Heart right ventricle (tissue), 16 donors: ENCODE measurements at regions not wholly inside any gene's neighbourhood (a gene's known extent, or its start where the extent isn't known, plus 50 kb on each side); places are given as distances from the start of the nearest gene placed in this dataset.

Experiments
- ATAC-seq, 8 donors: fragments of 200-7000 bp; cut with Tn5 transposase; one replicate each; pipeline ENCODE4 v1.9.1; 2020; ENCODE audit warnings: mild to moderate bottlenecking in 8 of 8, moderate library complexity in 8 of 8, moderate number of reproducible peaks in 1 of 8
- DNase-seq, 2 donors: peaks; one replicate each; pipeline ENCODE4 v3.0.0-alpha.2; 2020
- H3K27ac ChIP-seq, 10 donors: fragments of 200-600 bp; sonication (generic) in 2 of 10; one replicate each; pipeline versions ENCODE4 v1.5.0 to v1.8.0; 2020 to 2022; ENCODE audit warnings: mild to moderate bottlenecking in 3 of 10
- H3K27me3 ChIP-seq, 7 donors: fragments of 200-600 bp; one replicate each; pipeline ENCODE4 v1.8.0; 2021 to 2022; ENCODE audit warnings: mild to moderate bottlenecking in 2 of 7
- H3K36me3 ChIP-seq, 9 donors: fragments of 200-600 bp; sonication (generic) in 1 of 9; one replicate each; pipeline versions ENCODE4 v1.5.0 to v1.8.0; 2020 to 2022; ENCODE audit warnings: mild to moderate bottlenecking in 2 of 9
- H3K4me1 ChIP-seq, 9 donors: fragments of 200-600 bp; sonication (generic) in 1 of 9; one replicate each; pipeline versions ENCODE4 v1.5.0 to v1.8.0; 2020 to 2022; ENCODE audit warnings: mild to moderate bottlenecking in 4 of 9
- H3K4me3 ChIP-seq, 10 donors: fragments of 200-600 bp; sonication (generic) in 2 of 10; one replicate each; pipeline versions ENCODE4 v1.5.0 to v1.8.0; 2020 to 2022; ENCODE audit warnings: mild to moderate bottlenecking in 7 of 10, moderate library complexity in 2 of 10
- H3K9me3 ChIP-seq, 11 donors: fragments of 200-600 bp in 10 of 11; sonication (generic) in 2 of 11; one replicate each; pipeline versions ENCODE4 v1.5.0 to v1.8.0; 2013 to 2022; ENCODE audit warnings: mild to moderate bottlenecking in 2 of 11, control low read depth in 1 of 11, moderate library complexity in 1 of 11
- WGBS, 2 donors: extraction: QIAGEN DNeasy Blood & Tissue Kit; methylation state at CpG; one replicate each; pipeline ENCODE4 v1.1.7; 2013; ENCODE audit warnings: inconsistent platforms in 1 of 2; 5-methylcytosine and 5-hydroxymethylcytosine counted together
- intact Hi-C, 10 donors: fragments of 100-400 bp; cut with DNase I; formaldehyde crosslinking; loops; one replicate each; pipeline versions ENCODE4 v1.11.1 to v1.14.2; 2022
- TF ChIP-seq, protein P1 (sequence below), 9 donors: fragments of 200-600 bp; sonication (generic) in 2 of 9; IDR thresholded peaks; one replicate each; pipeline versions ENCODE4 v1.5.0 to v1.8.0; 2021 to 2022; ENCODE audit warnings: antibody characterized with exemption in 9 of 9, mild to moderate bottlenecking in 5 of 9, moderate library complexity in 1 of 9
- donor health status: Arrhythmogenic right ventricular cardiomyopathy.
- donor health status: ischemic (EF 13 %, LVEDD 7.1; RV severe dilation, severe dysfunction).
- donor health status: healthy with polysubstance abuse.
- donor health status: DM: no; HTN: yes; CAD: no.
- donor health status: DM: no; HTN: no; CAD: no.
- donor health status: ischemic (EF 25% LVEDD 6.9; RV normal size, moderate dysfunction).
- donor health status: ischemic (EF 25% LVEDD 5.7; RV mildly dilated, moderate dysfunction).
- donor health status: healthy.
- donor health status: DM: yes; HTN: yes; CAD: no.
- donor health status: Ischemic cardiomyopathy.
- donor health status: ischemic (EF 35%, LVEDD 5.7; RV mildly dilated, moderate dysfunction).
- donor health status: nonischemic (EF 11% LVEDD 7.7; RV severe dilation, severe dysfunction).
- donor health status: DM: yes; HTN: yes; CAD: no.
- donor health status: PGD.
- donor health status: ischemic (EF 29% LVEDD 5.4; RV normal size, mild dysfunction).
- donor health status: nonischemic (EF 23%, LVEDD 6.1; RV moderate dilation, normal function).

DNA sequence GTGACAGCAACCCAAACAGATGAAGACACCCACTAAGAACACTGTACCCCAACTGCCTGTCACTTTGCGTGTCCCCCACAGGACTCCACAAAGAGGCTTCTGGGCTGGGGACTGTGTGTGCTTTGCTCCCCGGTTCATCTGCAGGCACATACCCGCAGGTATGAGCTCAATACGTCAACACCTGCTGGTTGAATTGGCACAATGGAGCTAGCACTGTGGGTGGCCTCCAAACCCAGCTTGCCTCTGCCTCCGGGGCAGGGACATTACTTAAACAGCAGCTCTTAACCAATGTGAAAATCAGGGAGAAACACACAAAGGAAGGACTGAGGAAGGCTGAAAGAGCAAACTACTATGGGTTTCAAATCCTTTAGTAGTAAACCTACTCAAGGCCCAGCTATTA is 140.2 kb upstream of the TIAM1 start:
- intact Hi-C loops = no loop called here
- H3K9me3 ChIP-seq = peaks cover 0 to 37% (median 8%) of the 10 kb centered on the region in 11 donors
- no peak for ATAC-seq
- no peaks in the 10 kb centered on the region for H3K27me3 ChIP-seq
- H3K4me1 ChIP-seq = no peaks in the 10 kb centered on the region
- DNase-seq = no peak
- WGBS, 2 donors = 77 to 84% methylated on average over 5 of the region's 5 CpGs
- TF ChIP-seq, protein P1, sequence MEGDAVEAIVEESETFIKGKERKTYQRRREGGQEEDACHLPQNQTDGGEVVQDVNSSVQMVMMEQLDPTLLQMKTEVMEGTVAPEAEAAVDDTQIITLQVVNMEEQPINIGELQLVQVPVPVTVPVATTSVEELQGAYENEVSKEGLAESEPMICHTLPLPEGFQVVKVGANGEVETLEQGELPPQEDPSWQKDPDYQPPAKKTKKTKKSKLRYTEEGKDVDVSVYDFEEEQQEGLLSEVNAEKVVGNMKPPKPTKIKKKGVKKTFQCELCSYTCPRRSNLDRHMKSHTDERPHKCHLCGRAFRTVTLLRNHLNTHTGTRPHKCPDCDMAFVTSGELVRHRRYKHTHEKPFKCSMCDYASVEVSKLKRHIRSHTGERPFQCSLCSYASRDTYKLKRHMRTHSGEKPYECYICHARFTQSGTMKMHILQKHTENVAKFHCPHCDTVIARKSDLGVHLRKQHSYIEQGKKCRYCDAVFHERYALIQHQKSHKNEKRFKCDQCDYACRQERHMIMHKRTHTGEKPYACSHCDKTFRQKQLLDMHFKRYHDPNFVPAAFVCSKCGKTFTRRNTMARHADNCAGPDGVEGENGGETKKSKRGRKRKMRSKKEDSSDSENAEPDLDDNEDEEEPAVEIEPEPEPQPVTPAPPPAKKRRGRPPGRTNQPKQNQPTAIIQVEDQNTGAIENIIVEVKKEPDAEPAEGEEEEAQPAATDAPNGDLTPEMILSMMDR (IDR thresholded peaks at IDR 0.05) = no peak
- no peak overlapping the region for H3K4me3 ChIP-seq
- no peaks in the 10 kb centered on the region for H3K36me3 ChIP-seq
- no peak overlapping the region for H3K27ac ChIP-seq

DNA sequence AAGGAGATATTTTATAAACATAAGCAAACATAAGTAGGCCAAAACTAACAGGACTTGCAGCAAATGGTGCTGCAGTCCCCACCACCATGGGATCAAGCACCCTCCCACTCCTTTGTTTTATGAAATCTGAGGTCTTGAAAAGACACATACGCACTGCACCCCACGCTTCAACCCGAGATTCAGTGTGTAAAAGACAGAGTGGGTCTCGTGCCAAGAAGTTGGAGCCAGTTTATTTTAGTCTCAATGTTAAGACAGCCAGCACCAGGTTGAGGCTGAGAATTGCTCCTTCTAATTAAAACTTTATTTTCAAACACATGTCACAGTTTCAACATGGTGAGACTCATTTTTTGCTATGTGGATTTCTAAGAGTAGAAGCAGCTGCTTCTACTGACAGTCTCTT is 139.1 kb upstream of the TIAM1 start:
- Histone ChIP-seq H3K27me3 (no peaks in the 10 kb centered on the region), H3K4me1 (no peaks in the 10 kb centered on the region), H3K4me3 (no peak overlapping the region), H3K27ac (no peak overlapping the region), H3K9me3 (peaks cover 0 to 37% (median 8%) of the 10 kb centered on the region in 11 donors), H3K36me3 (no peaks in the 10 kb centered on the region)
- ATAC-seq = no peak
- TF ChIP-seq, protein P1 (IDR thresholded peaks at IDR 0.05) = no peak
- no peak for DNase-seq
- intact Hi-C loops = no loop called here
- 69 to 70% methylated on average over 4 of the region's 4 CpGs for WGBS, 2 donors

DNA sequence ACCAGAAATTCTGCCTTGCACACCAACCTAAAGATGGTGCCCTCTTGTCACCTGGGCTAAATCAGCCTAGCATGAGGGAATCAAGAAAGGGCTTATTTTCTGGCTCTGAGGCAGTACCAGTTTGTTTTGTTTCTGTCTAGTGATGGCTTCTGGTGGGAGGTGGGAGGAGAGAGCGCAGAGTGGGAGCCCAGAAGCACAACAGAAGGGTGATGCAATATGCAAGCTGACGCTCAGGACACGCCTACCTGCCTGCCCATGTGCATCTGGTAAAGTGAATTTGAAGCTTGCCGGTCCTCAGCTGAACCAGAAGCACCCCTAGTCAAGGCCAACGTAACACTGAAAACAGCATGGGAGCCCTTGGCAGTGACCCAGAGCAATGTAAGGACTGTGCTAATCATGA is 138.4 kb upstream of the TIAM1 start:
- H3K4me1 ChIP-seq = no peaks in the 10 kb centered on the region
- no peaks in the 10 kb centered on the region for H3K27me3 ChIP-seq
- TF ChIP-seq, protein P1 (IDR thresholded peaks at IDR 0.05) = no peak
- H3K9me3 ChIP-seq = peaks cover 0 to 37% (median 8%) of the 10 kb centered on the region in 11 donors
- H3K27ac ChIP-seq = no peak overlapping the region
- no peak overlapping the region for H3K4me3 ChIP-seq
- no peak for DNase-seq
- 76 to 91% methylated on average over 5 of the region's 5 CpGs for WGBS, 2 donors
- H3K36me3 ChIP-seq = no peaks in the 10 kb centered on the region
- no peak for ATAC-seq
- intact Hi-C loops = no loop called here

DNA sequence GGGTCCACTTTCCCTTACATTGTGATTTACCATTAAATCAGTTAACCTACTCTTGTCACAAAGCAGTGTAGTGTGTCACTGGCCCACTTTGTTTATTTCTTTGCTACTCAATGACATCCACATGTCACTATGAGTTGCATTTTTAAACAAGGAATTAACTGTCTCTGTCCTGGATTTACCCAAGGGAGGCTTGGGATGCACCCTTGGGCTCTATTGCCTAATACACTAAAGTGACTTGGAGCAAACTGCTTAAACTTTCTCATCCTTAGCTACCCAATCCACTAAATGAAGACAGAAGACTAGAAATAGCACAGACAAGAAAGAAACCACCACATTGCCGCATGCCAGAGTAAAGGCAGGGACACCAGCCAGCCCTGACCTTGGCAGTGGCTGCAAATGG is 136.2 kb upstream of the TIAM1 start:
- no peak for DNase-seq
- ATAC-seq = no peak
- 86 to 97% methylated on average over 1 of the region's 1 CpG for WGBS, 2 donors
- Histone ChIP-seq H3K9me3 (peaks cover 0 to 29% (median 8%) of the 10 kb centered on the region in 11 donors), H3K4me3 (no peak overlapping the region), H3K4me1 (no peaks in the 10 kb centered on the region), H3K27me3 (no peaks in the 10 kb centered on the region), H3K27ac (no peak overlapping the region), H3K36me3 (no peaks in the 10 kb centered on the region)
- TF ChIP-seq, protein P1 (IDR thresholded peaks at IDR 0.05) = no peak
- intact Hi-C loops = no loop called here
